ENCODE measurements at regions not wholly inside any gene's neighbourhood (a gene's known extent, or its start where the extent isn't known, plus 50 kb on each side); places are given as distances from the start of the nearest gene placed in this dataset.

DNA sequence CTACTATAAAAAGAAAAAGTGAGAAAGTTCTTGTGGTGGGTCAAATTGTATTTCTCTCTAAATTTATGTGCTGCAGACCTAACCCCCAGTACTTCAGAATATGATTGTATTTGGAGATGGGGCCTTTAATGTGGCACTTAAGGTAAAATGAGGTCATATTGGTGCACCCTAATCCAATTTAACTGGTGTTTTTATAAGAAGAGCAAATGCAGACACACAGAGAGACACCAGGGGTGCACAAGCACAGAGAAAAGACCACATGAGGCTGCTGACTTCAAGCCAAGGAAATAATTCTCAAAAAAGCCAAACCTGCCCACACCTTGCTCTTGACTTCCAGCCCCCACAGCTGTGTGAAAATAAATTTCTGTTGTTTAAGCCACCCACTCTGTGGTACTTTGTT, 80.2 kb upstream of the HTR4 start:
- Histone ChIP-seq H3K9me2 (replicated peaks; ENCODE audit: insufficient read depth, low read length) (no peaks in the 10 kb centered on the region), H3K9ac (ENCODE audit: low read length) (no peak overlapping the region), H4K20me1 (ENCODE audit: low read depth, low read length) (no peaks in the 10 kb centered on the region), H3K36me3 (ENCODE audit: low read length) (no peaks in the 10 kb centered on the region), H3K4me3 (ENCODE audit: insufficient read depth, low read length, poor library complexity, severe bottlenecking) (no peak overlapping the region), H3K27ac (ENCODE audit: low read depth, low read length) (no peak overlapping the region), H3K79me2 (ENCODE audit: insufficient read depth, low read length) (no peaks in the 10 kb centered on the region), H3F3A (ENCODE audit: insufficient read depth) (no peaks in the 10 kb centered on the region), H3K9me3 (ENCODE audit: insufficient read depth, low read length) (no peaks in the 10 kb centered on the region), H2AFZ (ENCODE audit: low read depth, low read length, severe bottlenecking) (no peak overlapping the region), H3K27me3 (ENCODE audit: low read length) (no peaks in the 10 kb centered on the region), H3K4me2 (ENCODE audit: low read depth, low read length, poor library complexity, severe bottlenecking) (no peak overlapping the region)
- no peak for TF ChIP-seq EZH2phosphoT487 (conservative IDR thresholded peaks at IDR 0.05; ENCODE audit: low read length)
- TF ChIP-seq, protein P1, sequence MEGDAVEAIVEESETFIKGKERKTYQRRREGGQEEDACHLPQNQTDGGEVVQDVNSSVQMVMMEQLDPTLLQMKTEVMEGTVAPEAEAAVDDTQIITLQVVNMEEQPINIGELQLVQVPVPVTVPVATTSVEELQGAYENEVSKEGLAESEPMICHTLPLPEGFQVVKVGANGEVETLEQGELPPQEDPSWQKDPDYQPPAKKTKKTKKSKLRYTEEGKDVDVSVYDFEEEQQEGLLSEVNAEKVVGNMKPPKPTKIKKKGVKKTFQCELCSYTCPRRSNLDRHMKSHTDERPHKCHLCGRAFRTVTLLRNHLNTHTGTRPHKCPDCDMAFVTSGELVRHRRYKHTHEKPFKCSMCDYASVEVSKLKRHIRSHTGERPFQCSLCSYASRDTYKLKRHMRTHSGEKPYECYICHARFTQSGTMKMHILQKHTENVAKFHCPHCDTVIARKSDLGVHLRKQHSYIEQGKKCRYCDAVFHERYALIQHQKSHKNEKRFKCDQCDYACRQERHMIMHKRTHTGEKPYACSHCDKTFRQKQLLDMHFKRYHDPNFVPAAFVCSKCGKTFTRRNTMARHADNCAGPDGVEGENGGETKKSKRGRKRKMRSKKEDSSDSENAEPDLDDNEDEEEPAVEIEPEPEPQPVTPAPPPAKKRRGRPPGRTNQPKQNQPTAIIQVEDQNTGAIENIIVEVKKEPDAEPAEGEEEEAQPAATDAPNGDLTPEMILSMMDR (IDR thresholded peaks at IDR 0.05; ENCODE audit: insufficient read depth, low read length, poor library complexity, severe bottlenecking) = no peak

DNA sequence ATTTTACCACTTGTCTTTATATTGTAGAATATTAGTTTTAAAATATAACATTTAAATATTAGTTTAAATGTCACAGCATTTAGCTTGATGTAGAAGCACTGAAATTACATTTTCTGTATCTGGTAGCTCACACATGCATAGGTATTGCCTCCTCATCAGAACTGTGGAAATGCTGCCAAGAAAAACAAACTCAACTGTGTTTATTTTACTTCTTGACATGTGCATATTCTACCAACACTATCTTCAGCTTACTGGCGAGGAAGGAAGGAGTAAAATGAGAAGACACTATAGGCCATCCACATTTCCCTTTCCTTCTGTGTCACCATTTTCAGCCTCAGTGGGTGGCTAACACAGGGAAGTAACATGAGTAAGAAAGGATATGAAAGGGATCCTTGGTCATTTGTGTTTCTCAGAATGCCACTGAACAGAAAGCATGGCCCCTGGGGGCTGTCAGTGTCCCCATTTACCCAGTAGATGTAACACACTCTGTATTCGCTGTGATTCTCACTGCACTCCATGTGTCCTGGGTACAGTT, 81.0 kb upstream of the HTR4 start:
- Histone ChIP-seq H2AFZ (ENCODE audit: low read depth, low read length, severe bottlenecking) (no peak overlapping the region), H4K20me1 (ENCODE audit: low read depth, low read length) (no peaks in the 10 kb centered on the region), H3K36me3 (ENCODE audit: low read length) (no peaks in the 10 kb centered on the region), H3K4me3 (ENCODE audit: insufficient read depth, low read length, poor library complexity, severe bottlenecking) (no peak overlapping the region), H3K4me2 (ENCODE audit: low read depth, low read length, poor library complexity, severe bottlenecking) (no peak overlapping the region), H3K79me2 (ENCODE audit: insufficient read depth, low read length) (no peaks in the 10 kb centered on the region), H3F3A (ENCODE audit: insufficient read depth) (no peaks in the 10 kb centered on the region), H3K27ac (ENCODE audit: low read depth, low read length) (no peak overlapping the region), H3K27me3 (ENCODE audit: low read length) (no peaks in the 10 kb centered on the region), H3K9me3 (ENCODE audit: insufficient read depth, low read length) (no peaks in the 10 kb centered on the region), H3K9ac (ENCODE audit: low read length) (no peak overlapping the region), H3K9me2 (replicated peaks; ENCODE audit: insufficient read depth, low read length) (no peaks in the 10 kb centered on the region)
- TF ChIP-seq, protein P1 (IDR thresholded peaks at IDR 0.05; ENCODE audit: insufficient read depth, low read length, poor library complexity, severe bottlenecking) = no peak
- no peak for TF ChIP-seq EZH2phosphoT487 (conservative IDR thresholded peaks at IDR 0.05; ENCODE audit: low read length)

DNA sequence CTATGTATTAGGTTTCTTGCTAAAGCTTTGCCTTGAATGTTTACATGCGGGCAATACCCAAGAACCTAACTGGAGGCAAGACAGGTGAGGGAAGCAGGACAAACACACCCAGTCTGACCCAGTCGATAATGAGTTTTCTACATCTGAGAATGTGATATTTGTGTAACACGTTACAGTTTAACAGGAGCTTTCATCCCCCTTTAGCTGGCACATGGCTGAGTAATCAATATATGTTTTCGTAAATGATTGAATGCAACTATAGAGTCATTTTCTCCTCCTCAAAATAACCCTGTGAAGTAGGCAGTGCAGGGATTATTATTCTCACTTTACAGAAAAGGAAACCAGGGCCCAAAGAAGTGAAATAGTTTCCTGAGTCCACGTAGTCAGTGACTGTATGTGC, 84.7 kb upstream of the HTR4 start:
- Histone ChIP-seq H3K79me2 (ENCODE audit: insufficient read depth, low read length) (no peaks in the 10 kb centered on the region), H2AFZ (ENCODE audit: low read depth, low read length, severe bottlenecking) (no peak overlapping the region), H4K20me1 (ENCODE audit: low read depth, low read length) (no peaks in the 10 kb centered on the region), H3K27me3 (ENCODE audit: low read length) (no peaks in the 10 kb centered on the region), H3K4me2 (ENCODE audit: low read depth, low read length, poor library complexity, severe bottlenecking) (no peak overlapping the region), H3F3A (ENCODE audit: insufficient read depth) (no peaks in the 10 kb centered on the region), H3K27ac (ENCODE audit: low read depth, low read length) (no peak overlapping the region), H3K9ac (ENCODE audit: low read length) (no peak overlapping the region), H3K36me3 (ENCODE audit: low read length) (no peaks in the 10 kb centered on the region), H3K9me3 (ENCODE audit: insufficient read depth, low read length) (no peaks in the 10 kb centered on the region), H3K4me3 (ENCODE audit: insufficient read depth, low read length, poor library complexity, severe bottlenecking) (no peak overlapping the region), H3K9me2 (replicated peaks; ENCODE audit: insufficient read depth, low read length) (no peaks in the 10 kb centered on the region)
- TF ChIP-seq, protein P1 (IDR thresholded peaks at IDR 0.05; ENCODE audit: insufficient read depth, low read length, poor library complexity, severe bottlenecking) = no peak
- no peak for TF ChIP-seq EZH2phosphoT487 (conservative IDR thresholded peaks at IDR 0.05; ENCODE audit: low read length)
